ENCODE measurements at regions not wholly inside any gene's neighbourhood (a gene's known extent, or its start where the extent isn't known, plus 50 kb on each side); places are given as distances from the start of the nearest gene placed in this dataset.

DNA sequence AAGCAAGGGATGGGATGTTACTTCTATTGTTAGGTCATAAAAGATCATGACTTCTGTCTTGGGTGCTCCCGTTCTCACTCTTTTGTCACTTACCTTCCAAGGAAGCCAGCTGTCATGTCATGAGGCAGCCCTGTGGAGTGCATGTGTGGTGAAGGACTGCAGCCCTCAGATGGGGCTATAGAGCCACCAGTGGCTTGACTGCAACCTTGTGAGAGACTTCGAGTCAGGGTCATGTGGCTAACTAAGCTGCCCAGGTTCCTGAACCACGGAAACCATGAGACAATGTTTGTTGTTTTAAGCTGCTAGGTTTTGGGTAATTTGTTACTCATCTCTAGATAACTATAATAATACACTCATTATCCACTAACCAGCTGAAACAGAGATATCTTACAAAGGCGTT, 477.1 kb downstream of the BTBD3 start:
- Histone ChIP-seq H3K36me3 (ENCODE audit: control insufficient read depth, insufficient read depth, low read length) (no peaks in the 10 kb centered on the region), H3K9me3 (ENCODE audit: control insufficient read depth, insufficient read depth, low read depth, low read length) (no peaks in the 10 kb centered on the region), H3K27me3 (ENCODE audit: control insufficient read depth, insufficient read depth, low read length) (no peaks in the 10 kb centered on the region), H4K20me1 (ENCODE audit: control insufficient read depth, extremely low read depth, insufficient read depth, low read length) (no peaks in the 10 kb centered on the region), H2AFZ (ENCODE audit: low read length) (no peak overlapping the region), H3K4me2 (ENCODE audit: extremely low read depth, insufficient read depth, low read length) (no peak overlapping the region), H3K9ac (ENCODE audit: insufficient read depth, low read length) (no peak overlapping the region), H3K4me3 (replicated peaks in 1 of 4; ENCODE audit: control extremely low read depth in 1 of 4, insufficient read depth in 1 of 4, low read depth in 3 of 4, low read length in 4 of 4) (no peak overlapping the region), H3K4me1 (ENCODE audit: control insufficient read depth, extremely low read depth, insufficient read depth, low read length) (no peaks in the 10 kb centered on the region), H3K27ac (ENCODE audit: insufficient read depth, low read length) (no peak overlapping the region), H3K79me2 (ENCODE audit: control insufficient read depth, insufficient read depth, low read length) (no peaks in the 10 kb centered on the region)
- DNase-seq (ENCODE audit: low read depth in 2 of 2): no peak
- TF ChIP-seq, protein P1, sequence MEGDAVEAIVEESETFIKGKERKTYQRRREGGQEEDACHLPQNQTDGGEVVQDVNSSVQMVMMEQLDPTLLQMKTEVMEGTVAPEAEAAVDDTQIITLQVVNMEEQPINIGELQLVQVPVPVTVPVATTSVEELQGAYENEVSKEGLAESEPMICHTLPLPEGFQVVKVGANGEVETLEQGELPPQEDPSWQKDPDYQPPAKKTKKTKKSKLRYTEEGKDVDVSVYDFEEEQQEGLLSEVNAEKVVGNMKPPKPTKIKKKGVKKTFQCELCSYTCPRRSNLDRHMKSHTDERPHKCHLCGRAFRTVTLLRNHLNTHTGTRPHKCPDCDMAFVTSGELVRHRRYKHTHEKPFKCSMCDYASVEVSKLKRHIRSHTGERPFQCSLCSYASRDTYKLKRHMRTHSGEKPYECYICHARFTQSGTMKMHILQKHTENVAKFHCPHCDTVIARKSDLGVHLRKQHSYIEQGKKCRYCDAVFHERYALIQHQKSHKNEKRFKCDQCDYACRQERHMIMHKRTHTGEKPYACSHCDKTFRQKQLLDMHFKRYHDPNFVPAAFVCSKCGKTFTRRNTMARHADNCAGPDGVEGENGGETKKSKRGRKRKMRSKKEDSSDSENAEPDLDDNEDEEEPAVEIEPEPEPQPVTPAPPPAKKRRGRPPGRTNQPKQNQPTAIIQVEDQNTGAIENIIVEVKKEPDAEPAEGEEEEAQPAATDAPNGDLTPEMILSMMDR (conservative IDR thresholded peaks at IDR 0.05 in 1 of 2, IDR thresholded peaks at IDR 0.05 in 1 of 2; ENCODE audit: low read depth in 1 of 2, low read length in 2 of 2): no peak
- no peak for TF ChIP-seq EZH2 (IDR thresholded peaks at IDR 0.05; ENCODE audit: low read length, missing control alignments)

DNA sequence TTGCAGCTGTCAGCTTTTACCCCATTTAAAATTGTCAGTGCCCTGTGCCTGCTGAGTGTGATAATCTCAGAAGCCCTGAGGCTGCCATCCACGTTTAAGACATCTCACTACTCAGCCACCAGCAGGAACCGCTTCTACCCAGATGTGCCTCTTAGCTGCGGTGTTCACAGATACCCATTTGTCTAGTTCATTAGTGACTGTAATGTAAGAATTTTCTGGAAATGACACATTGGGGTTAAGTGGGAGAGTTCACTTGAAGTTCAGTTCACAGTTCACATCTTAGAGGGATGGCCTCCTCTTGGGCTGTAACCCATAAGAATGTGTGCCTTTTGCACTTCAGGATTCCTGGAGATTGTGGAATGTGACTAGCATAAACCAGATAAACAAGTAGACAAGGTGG, 477.7 kb downstream of the BTBD3 start:
- Histone ChIP-seq H3K27ac (ENCODE audit: insufficient read depth, low read length) (no peak overlapping the region), H3K27me3 (ENCODE audit: control insufficient read depth, insufficient read depth, low read length) (no peaks in the 10 kb centered on the region), H4K20me1 (ENCODE audit: control insufficient read depth, extremely low read depth, insufficient read depth, low read length) (no peaks in the 10 kb centered on the region), H2AFZ (ENCODE audit: low read length) (no peak overlapping the region), H3K4me1 (ENCODE audit: control insufficient read depth, extremely low read depth, insufficient read depth, low read length) (no peaks in the 10 kb centered on the region), H3K9me3 (ENCODE audit: control insufficient read depth, insufficient read depth, low read depth, low read length) (no peaks in the 10 kb centered on the region), H3K4me2 (ENCODE audit: extremely low read depth, insufficient read depth, low read length) (no peak overlapping the region), H3K9ac (ENCODE audit: insufficient read depth, low read length) (no peak overlapping the region), H3K79me2 (ENCODE audit: control insufficient read depth, insufficient read depth, low read length) (no peaks in the 10 kb centered on the region), H3K36me3 (ENCODE audit: control insufficient read depth, insufficient read depth, low read length) (no peaks in the 10 kb centered on the region), H3K4me3 (replicated peaks in 1 of 4; ENCODE audit: control extremely low read depth in 1 of 4, insufficient read depth in 1 of 4, low read depth in 3 of 4, low read length in 4 of 4) (no peak overlapping the region)
- TF ChIP-seq, protein P1 (conservative IDR thresholded peaks at IDR 0.05 in 1 of 2, IDR thresholded peaks at IDR 0.05 in 1 of 2; ENCODE audit: low read depth in 1 of 2, low read length in 2 of 2): no peak
- no peak for DNase-seq (ENCODE audit: low read depth in 2 of 2)

- no peak overlapping the region for H3K9ac ChIP-seq (ENCODE audit: insufficient read depth, low read length)
- TF ChIP-seq, protein P1 (conservative IDR thresholded peaks at IDR 0.05 in 1 of 2, IDR thresholded peaks at IDR 0.05 in 1 of 2; ENCODE audit: low read depth in 1 of 2, low read length in 2 of 2): no peak
- TF ChIP-seq EZH2 (IDR thresholded peaks at IDR 0.05; ENCODE audit: low read length, missing control alignments): no peak
- no peaks in the 10 kb centered on the region for H3K27me3 ChIP-seq (ENCODE audit: control insufficient read depth, insufficient read depth, low read length)
- no peaks in the 10 kb centered on the region for H3K9me3 ChIP-seq (ENCODE audit: control insufficient read depth, insufficient read depth, low read depth, low read length)
- H3K27ac ChIP-seq (ENCODE audit: insufficient read depth, low read length): no peak overlapping the region
- H3K79me2 ChIP-seq (ENCODE audit: control insufficient read depth, insufficient read depth, low read length): no peaks in the 10 kb centered on the region
- H3K4me3 ChIP-seq (replicated peaks in 1 of 4; ENCODE audit: control extremely low read depth in 1 of 4, insufficient read depth in 1 of 4, low read depth in 3 of 4, low read length in 4 of 4): no peak overlapping the region
- no peak overlapping the region for H3K4me2 ChIP-seq (ENCODE audit: extremely low read depth, insufficient read depth, low read length)
- H2AFZ ChIP-seq (ENCODE audit: low read length): no peak overlapping the region
- H3K4me1 ChIP-seq (ENCODE audit: control insufficient read depth, extremely low read depth, insufficient read depth, low read length): no peaks in the 10 kb centered on the region
- no peak for DNase-seq (ENCODE audit: low read depth in 2 of 2)
- H4K20me1 ChIP-seq (ENCODE audit: control insufficient read depth, extremely low read depth, insufficient read depth, low read length): no peaks in the 10 kb centered on the region
- H3K36me3 ChIP-seq (ENCODE audit: control insufficient read depth, insufficient read depth, low read length): no peaks in the 10 kb centered on the region
These were observed 478.1 kb downstream of the BTBD3 start for GRCh38 chr20:12395760-12396159.
